GM12872 (cell line): ENCODE measurements at regions not wholly inside any gene's neighbourhood (a gene's known extent, or its start where the extent isn't known, plus 50 kb on each side); places are given as distances from the start of the nearest gene placed in this dataset.

ENCODE experiments used
- TF ChIP-seq, protein P1 (sequence below): IDR thresholded peaks from 3 replicates; pipeline ENCODE4 v1.5.1; 2011; ENCODE audit warnings: low read depth, mild to moderate bottlenecking, low read length, moderate library complexity; ENCODE audit not compliant: insufficient read depth

DNA sequence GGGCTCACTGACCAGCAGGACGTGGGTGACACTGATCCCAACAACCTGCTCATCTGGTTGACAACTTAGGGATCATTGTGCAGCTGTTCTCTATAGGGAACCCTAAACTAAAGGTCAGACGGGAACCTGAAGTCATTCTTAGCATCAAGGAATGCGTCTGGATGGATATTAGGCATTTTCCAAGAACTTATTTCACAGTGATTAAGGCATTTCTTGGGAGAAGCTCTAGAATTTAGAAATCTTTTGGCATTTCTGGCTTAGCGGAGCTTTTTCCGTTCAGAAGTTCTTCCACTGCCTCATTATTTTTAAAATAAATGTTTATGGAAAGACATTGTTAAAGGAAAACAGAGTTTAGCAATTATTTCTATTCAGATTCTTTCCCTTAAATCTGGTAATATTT is 303.3 kb upstream of the IGFBP3 start:
- TF ChIP-seq, protein P1, sequence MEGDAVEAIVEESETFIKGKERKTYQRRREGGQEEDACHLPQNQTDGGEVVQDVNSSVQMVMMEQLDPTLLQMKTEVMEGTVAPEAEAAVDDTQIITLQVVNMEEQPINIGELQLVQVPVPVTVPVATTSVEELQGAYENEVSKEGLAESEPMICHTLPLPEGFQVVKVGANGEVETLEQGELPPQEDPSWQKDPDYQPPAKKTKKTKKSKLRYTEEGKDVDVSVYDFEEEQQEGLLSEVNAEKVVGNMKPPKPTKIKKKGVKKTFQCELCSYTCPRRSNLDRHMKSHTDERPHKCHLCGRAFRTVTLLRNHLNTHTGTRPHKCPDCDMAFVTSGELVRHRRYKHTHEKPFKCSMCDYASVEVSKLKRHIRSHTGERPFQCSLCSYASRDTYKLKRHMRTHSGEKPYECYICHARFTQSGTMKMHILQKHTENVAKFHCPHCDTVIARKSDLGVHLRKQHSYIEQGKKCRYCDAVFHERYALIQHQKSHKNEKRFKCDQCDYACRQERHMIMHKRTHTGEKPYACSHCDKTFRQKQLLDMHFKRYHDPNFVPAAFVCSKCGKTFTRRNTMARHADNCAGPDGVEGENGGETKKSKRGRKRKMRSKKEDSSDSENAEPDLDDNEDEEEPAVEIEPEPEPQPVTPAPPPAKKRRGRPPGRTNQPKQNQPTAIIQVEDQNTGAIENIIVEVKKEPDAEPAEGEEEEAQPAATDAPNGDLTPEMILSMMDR = no peak

DNA sequence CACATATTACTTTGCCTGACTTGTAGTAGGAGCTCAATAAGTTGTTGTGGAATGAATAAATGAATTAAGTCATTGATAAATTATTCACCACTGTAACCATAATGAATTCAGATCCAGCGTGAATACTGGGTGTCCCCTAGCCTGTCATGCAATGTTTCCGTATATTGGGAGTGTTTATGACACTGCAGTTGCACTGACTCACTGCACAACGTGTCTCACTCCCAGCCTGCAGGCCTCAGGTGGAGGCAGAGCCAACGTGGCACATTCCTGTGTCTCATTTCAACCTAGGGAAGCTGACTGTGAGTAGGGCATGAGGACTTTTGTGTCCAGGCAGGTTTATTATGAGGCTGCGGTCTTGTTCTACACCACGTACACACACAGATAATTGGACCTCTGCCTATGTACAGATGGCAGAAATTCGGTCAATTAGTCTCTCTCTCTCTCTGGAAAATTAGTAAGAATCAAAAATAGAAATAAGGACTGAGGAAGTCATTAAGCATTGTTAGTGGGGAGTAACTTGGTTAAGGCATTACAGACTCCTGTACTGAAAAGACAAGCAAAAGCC is 299.1 kb upstream of the IGFBP3 start:
- TF ChIP-seq, protein P1 = no peak

DNA sequence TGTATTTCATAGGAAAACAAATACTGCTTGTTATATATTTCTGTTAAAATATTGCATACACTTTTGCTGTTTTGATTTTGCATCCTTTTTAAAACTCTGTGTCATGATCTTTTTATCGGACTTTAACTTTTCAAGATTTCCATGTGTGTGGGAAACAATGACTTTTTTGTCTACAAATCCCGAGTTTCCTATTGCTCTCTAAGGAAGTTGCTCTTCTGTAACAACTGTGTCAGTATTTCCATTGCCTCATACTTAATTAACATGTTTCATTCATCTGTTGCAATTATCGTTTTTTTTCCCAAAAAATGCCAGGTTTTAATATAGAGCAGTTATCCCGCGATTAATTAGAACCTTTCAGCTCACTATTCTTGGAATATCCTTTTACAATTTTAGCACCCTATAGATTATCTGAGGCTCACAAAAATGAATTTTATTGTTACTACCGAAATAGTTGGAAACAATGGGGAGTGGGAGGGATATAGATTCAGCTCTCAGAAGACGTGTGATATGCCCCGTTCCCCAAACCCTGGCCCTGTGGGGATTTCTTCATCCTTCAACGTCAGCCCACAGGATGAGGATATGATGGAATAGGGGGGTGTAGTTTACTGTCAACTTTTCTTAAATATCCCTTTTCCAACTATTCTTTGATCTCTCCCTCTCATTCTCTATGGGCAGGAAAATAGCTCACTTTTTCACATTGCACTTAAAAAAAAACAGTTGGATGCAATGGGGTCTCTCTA is 297.6 kb upstream of the IGFBP3 start:
- TF ChIP-seq, protein P1 = no peak

DNA sequence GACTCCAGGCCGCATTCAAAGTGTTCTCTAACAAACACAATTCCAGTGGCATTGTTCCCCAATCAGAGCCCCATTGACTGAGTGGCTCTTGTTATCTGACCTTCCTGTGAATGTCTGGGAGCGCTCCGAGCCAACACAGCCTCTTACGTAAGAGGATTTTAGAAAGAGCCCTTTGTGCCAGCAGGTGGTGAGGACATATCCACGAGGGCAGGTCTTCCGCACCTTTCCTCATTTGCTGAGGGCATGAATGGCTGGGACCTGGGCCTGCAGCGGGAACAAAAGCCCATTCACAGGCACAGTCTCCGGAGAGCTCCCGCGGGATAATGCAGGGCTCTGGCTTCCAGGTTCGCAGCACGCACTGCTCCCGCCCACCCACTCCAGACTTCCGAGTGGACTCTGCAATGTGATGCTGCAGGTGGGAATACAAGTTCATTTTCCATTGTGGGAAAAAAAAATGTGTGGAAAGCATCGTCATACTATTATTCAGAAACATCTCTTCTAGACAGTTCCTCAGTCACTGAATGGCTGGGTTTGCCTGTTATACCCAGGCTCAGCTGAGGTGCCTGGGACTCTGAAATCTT is 295.0 kb upstream of the IGFBP3 start:
- TF ChIP-seq, protein P1 = no peak

DNA sequence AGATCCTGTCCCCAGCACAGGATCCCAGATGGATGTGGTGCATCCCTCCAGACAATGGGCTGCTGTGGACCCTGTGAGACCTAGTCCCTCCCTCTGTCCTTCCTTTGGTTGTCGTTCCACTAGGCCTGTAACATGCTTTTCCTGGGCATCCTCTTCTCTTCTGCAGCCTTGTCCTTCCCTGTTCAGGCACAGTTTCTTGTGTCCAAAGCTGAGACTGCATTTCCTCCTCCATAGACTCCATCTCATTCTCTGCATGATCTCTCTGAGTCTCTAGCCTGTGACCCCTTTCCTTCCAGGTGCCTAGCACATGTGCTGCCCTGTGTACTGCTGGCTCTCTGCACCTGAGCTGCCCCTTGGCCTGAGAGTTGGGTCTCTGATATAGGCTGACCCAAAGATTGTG is 293.5 kb upstream of the IGFBP3 start:
- TF ChIP-seq, protein P1 = no peak

DNA sequence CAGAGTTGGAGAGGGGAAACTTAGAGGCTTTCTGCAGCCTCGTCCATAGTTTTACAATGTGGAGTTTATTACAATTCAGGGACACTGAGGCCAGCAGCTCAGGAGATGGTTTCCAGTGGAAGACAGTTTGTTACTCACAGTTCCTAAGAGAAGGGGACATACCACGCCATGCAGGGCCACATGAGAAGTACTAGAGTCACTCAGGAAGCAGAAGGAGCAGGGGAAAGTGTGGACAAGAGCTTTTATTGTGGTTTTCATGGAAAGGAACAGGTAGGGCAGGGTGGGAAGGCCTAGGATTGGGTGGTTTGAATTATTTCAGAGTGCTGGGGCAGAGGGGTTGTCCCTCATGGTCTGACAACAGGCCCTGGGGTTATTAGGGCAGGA is 292.1 kb upstream of the IGFBP3 start:
- TF ChIP-seq, protein P1 = no peak

DNA sequence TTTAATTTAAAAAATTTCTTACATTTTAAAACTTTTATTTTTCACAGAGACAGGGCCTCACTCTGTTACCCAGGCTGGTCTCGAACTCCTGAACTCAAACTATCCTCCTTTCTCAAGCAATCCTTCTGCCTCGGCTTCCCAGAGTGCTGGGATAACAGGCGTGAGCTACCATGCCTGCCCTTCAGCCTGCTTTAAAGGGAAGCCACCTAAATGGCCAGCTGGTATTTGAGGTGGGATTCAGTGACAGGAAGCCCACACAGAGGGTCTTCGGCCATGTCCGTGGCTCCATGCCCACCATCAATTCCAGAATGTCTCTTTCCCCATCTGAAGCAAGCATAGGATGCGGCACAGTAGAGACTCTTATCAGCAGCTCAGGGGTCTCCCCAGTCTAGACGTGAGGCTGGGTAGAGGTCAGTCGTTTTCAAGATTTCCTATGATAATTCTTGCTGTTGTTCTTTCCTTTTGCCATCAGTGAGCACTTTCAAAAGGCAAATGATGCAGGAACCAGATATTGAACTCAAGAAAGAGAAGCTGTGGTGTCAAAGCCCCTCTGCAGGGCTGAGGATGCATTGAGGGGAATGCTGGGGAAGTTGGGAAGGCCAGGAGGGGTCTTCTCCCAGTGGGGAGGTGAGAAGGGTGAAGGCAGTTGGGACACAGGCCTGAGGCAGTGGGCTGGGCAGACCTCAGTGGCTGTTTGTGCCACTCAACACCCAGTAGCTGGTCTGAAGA is 291.5 kb upstream of the IGFBP3 start:
- TF ChIP-seq, protein P1 = no peak
